Karpas-422 (cell line): ENCODE measurements at regions not wholly inside any gene's neighbourhood (a gene's known extent, or its start where the extent isn't known, plus 50 kb on each side); places are given as distances from the start of the nearest gene placed in this dataset.
A peak's percentile ranks its signal among the peaks of the same experiment; 100 is the strongest.

ENCODE experiments used
- DNase-seq: peaks from one replicate; pipeline ENCODE4 v3.0.0-alpha.2; 2015
- H2AFZ ChIP-seq: fragments of 200-600 bp; sonication (generic); 2 replicates; pipeline ENCODE4 v1.6.1; 2014; ENCODE audit warnings: antibody characterized with exemption, low read length, mixed read lengths
- H3K27ac ChIP-seq: fragments of 200-600 bp; sonication (generic); 2 replicates; pipeline ENCODE4 v1.5.1; 2014; ENCODE audit warnings: mild to moderate bottlenecking, low read length, moderate library complexity
- H3K27me3 ChIP-seq: fragments of 200-600 bp; sonication (generic); 2 replicates; pipeline ENCODE4 v1.6.1; 2014; ENCODE audit warnings: low read length, mixed read lengths
- H3K36me3 ChIP-seq: fragments of 200-600 bp; sonication (generic); 2 replicates; pipeline ENCODE4 v1.6.1; 2014; ENCODE audit warnings: low read length, mixed read lengths; ENCODE audit not compliant: insufficient read depth
- H3K4me1 ChIP-seq: fragments of 200-600 bp; sonication (generic); 2 replicates; pipeline ENCODE4 v1.6.1; 2014; ENCODE audit warnings: mild to moderate bottlenecking, low read length, mixed read lengths
- H3K4me2 ChIP-seq: fragments of 200-600 bp; sonication (generic); 2 replicates; pipeline ENCODE4 v1.6.1; 2014; ENCODE audit warnings: low read length, low read depth, mild to moderate bottlenecking; ENCODE audit not compliant: poor library complexity, severe bottlenecking
- H3K4me3 ChIP-seq: fragments of 200-600 bp; sonication (generic); 2 replicates; pipeline ENCODE4 v1.5.1; 2014; ENCODE audit warnings: mild to moderate bottlenecking, antibody characterized with exemption, low read length, mixed read lengths
- H3K79me2 ChIP-seq: fragments of 200-600 bp; sonication (generic); 2 replicates; pipeline ENCODE4 v1.6.1; 2014; ENCODE audit warnings: mild to moderate bottlenecking, low read length, mixed read lengths
- H3K9ac ChIP-seq: fragments of 200-600 bp; sonication (generic); 2 replicates; pipeline ENCODE4 v1.6.0; 2014; ENCODE audit warnings: low read length
- H3K9me2 ChIP-seq: fragments of 200-600 bp; sonication (generic), shearing (Covaris generic); replicated peaks from 2 replicates; pipeline ENCODE4 v1.6.0; 2014; ENCODE audit warnings: mild to moderate bottlenecking, low read length, moderate library complexity; ENCODE audit not compliant: insufficient read depth
- H3K9me3 ChIP-seq: fragments of 300-700, 200-600 bp; sonication (generic); 2 replicates; pipeline ENCODE4 v1.6.1; 2014; ENCODE audit warnings: low read length, mixed read lengths
- H4K20me1 ChIP-seq: fragments of 200-600 bp; sonication (generic); 2 replicates; pipeline ENCODE4 v1.6.1; 2014; ENCODE audit warnings: mild to moderate bottlenecking, antibody characterized with exemption, low read length, low read depth; ENCODE audit not compliant: insufficient read depth

- no peaks in the 10 kb centered on the region for H3K36me3 ChIP-seq
- no peaks in the 10 kb centered on the region for H4K20me1 ChIP-seq
- no peaks in the 10 kb centered on the region for H3K9me3 ChIP-seq
- peaks cover 24% of the 10 kb centered on the region for H3K4me1 ChIP-seq
- no peak overlapping the region for H3K4me2 ChIP-seq
- H2AFZ ChIP-seq = no peak overlapping the region
- H3K27me3 ChIP-seq = no peaks in the 10 kb centered on the region; the same call in 1 of the 2 replicates
- no peaks in the 10 kb centered on the region for H3K9me2 ChIP-seq
- no peak overlapping the region for H3K9ac ChIP-seq
- H3K79me2 ChIP-seq = no peaks in the 10 kb centered on the region
- no peak overlapping the region for H3K27ac ChIP-seq
- no peak overlapping the region for H3K4me3 ChIP-seq
- DNase-seq = no peak
These were observed 350.0 kb downstream of the CXCL12 start for GRCh38 chr10:44034946-44035345.

- no peaks in the 10 kb centered on the region for H3K79me2 ChIP-seq
- no peak overlapping the region for H3K27ac ChIP-seq
- H3K4me2 ChIP-seq = peak overlapping the region; percentile 41
- no peak for DNase-seq
- H3K27me3 ChIP-seq = no peaks in the 10 kb centered on the region; the same call in 1 of the 2 replicates
- no peak overlapping the region for H2AFZ ChIP-seq
- H3K4me1 ChIP-seq = peaks cover 38% of the 10 kb centered on the region
- H3K9ac ChIP-seq = no peak overlapping the region
- no peaks in the 10 kb centered on the region for H3K9me3 ChIP-seq
- H3K36me3 ChIP-seq = no peaks in the 10 kb centered on the region
- no peaks in the 10 kb centered on the region for H4K20me1 ChIP-seq
- H3K4me3 ChIP-seq = no peak overlapping the region
- no peaks in the 10 kb centered on the region for H3K9me2 ChIP-seq
These were observed 351.9 kb downstream of the CXCL12 start for GRCh38 chr10:44033008-44033407.

- Histone ChIP-seq H3K9ac (no peak overlapping the region), H3K4me3 (no peak overlapping the region), H3K27ac (no peak overlapping the region), H3K4me1 (peaks cover 40% of the 10 kb centered on the region), H4K20me1 (no peaks in the 10 kb centered on the region), H3K4me2 (peak overlapping the region; percentile 41), H3K27me3 (no peaks in the 10 kb centered on the region; the same call in 1 of the 2 replicates), H3K79me2 (no peaks in the 10 kb centered on the region), H2AFZ (no peak overlapping the region), H3K9me2 (no peaks in the 10 kb centered on the region), H3K36me3 (no peaks in the 10 kb centered on the region), H3K9me3 (no peaks in the 10 kb centered on the region)
- DNase-seq = no peak
These were observed 352.7 kb downstream of the CXCL12 start for GRCh38 chr10:44032216-44032615.

- Histone ChIP-seq H3K9me2 (no peaks in the 10 kb centered on the region), H3K27ac (no peak overlapping the region), H3K27me3 (no peaks in the 10 kb centered on the region; the same call in 1 of the 2 replicates)
These were observed 354.2 kb downstream of the CXCL12 start for GRCh38 chr10:44030738-44031137.

GRCh38 chr10:44030132-44030531 is 354.8 kb downstream of the CXCL12 start:
- H3K9me2 ChIP-seq = no peaks in the 10 kb centered on the region
- peak; percentile 91 for DNase-seq
- peak overlapping the region; percentile 31; the same call in 1 of the 2 replicates for H3K9ac ChIP-seq
- no peak overlapping the region for H2AFZ ChIP-seq
- no peaks in the 10 kb centered on the region for H3K36me3 ChIP-seq
- no peak overlapping the region for H3K4me3 ChIP-seq
- peaks cover 49% of the 10 kb centered on the region for H3K4me1 ChIP-seq
- no peaks in the 10 kb centered on the region; the same call in 1 of the 2 replicates for H3K27me3 ChIP-seq
- H4K20me1 ChIP-seq = no peaks in the 10 kb centered on the region
- H3K9me3 ChIP-seq = no peaks in the 10 kb centered on the region
- H3K79me2 ChIP-seq = no peaks in the 10 kb centered on the region
- no peak overlapping the region for H3K27ac ChIP-seq
- H3K4me2 ChIP-seq = no peak overlapping the region

More at GRCh38 chr10:44030738-44031137, 354.2 kb downstream of the CXCL12 start:
- Histone ChIP-seq H3K4me2 (no peak overlapping the region), H3K9ac (no peak overlapping the region), H3K4me3 (no peak overlapping the region), H2AFZ (no peak overlapping the region), H3K4me1 (peaks cover 43% of the 10 kb centered on the region), H3K79me2 (no peaks in the 10 kb centered on the region), H3K9me3 (no peaks in the 10 kb centered on the region), H3K36me3 (no peaks in the 10 kb centered on the region), H4K20me1 (no peaks in the 10 kb centered on the region)
- no peak for DNase-seq

GRCh38 chr10:44028384-44029137 is 356.3 kb downstream of the CXCL12 start:
- H3K9ac ChIP-seq = no peak overlapping the region
- H3K27ac ChIP-seq = no peak overlapping the region
- no peaks in the 10 kb centered on the region; the same call in 1 of the 2 replicates for H3K27me3 ChIP-seq
- H3K36me3 ChIP-seq = no peaks in the 10 kb centered on the region
- no peaks in the 10 kb centered on the region for H3K9me2 ChIP-seq
- no peak overlapping the region for H3K4me2 ChIP-seq
- H3K9me3 ChIP-seq = no peaks in the 10 kb centered on the region
- no peaks in the 10 kb centered on the region for H3K79me2 ChIP-seq
- no peaks in the 10 kb centered on the region for H4K20me1 ChIP-seq
- no peak overlapping the region for H3K4me3 ChIP-seq
- DNase-seq = no peak
- no peak overlapping the region for H2AFZ ChIP-seq
- peaks cover 49% of the 10 kb centered on the region for H3K4me1 ChIP-seq

- H3K4me1 ChIP-seq = peaks cover 47% of the 10 kb centered on the region
- no peaks in the 10 kb centered on the region for H3K36me3 ChIP-seq
- no peaks in the 10 kb centered on the region for H4K20me1 ChIP-seq
- H3K9me2 ChIP-seq = no peaks in the 10 kb centered on the region
- H3K27ac ChIP-seq = no peak overlapping the region
- no peak overlapping the region for H3K4me2 ChIP-seq
- H3K27me3 ChIP-seq = no peaks in the 10 kb centered on the region
- no peak for DNase-seq
- H3K79me2 ChIP-seq = no peaks in the 10 kb centered on the region
- no peak overlapping the region for H3K9ac ChIP-seq
- no peak overlapping the region for H2AFZ ChIP-seq
- H3K4me3 ChIP-seq = no peak overlapping the region
- no peaks in the 10 kb centered on the region for H3K9me3 ChIP-seq
These were observed 360.4 kb downstream of the CXCL12 start for GRCh38 chr10:44024356-44025116.

- Histone ChIP-seq H4K20me1 (no peaks in the 10 kb centered on the region), H3K4me3 (no peak overlapping the region), H3K79me2 (no peaks in the 10 kb centered on the region), H3K27ac (no peak overlapping the region), H2AFZ (no peak overlapping the region), H3K36me3 (no peaks in the 10 kb centered on the region), H3K4me1 (peaks cover 49% of the 10 kb centered on the region), H3K27me3 (no peaks in the 10 kb centered on the region), H3K9me2 (no peaks in the 10 kb centered on the region), H3K9ac (no peak overlapping the region), H3K9me3 (no peaks in the 10 kb centered on the region), H3K4me2 (no peak overlapping the region)
- no peak for DNase-seq
These were observed 361.4 kb downstream of the CXCL12 start for GRCh38 chr10:44023517-44023916.
